Smooth muscle cell (in vitro differentiated cells): ENCODE measurements at regions not wholly inside any gene's neighbourhood (a gene's known extent, or its start where the extent isn't known, plus 50 kb on each side); places are given as distances from the start of the nearest gene placed in this dataset.

Experiments
- DNase-seq: peaks from one replicate; lab custom pipeline; 2025; ENCODE audit not compliant: unreplicated experiment; lab: John Stamatoyannopoulos, UW
- H2AFZ ChIP-seq: fragments of 200-600 bp; sonication (generic); 2 replicates; pipeline ENCODE4 v1.6.0; 2016; ENCODE audit warnings: antibody characterized with exemption, low read depth, mild to moderate bottlenecking
- H3F3A ChIP-seq: fragments of 200-600 bp; sonication (generic); 2 replicates; pipeline ENCODE4 v1.6.0; 2017; ENCODE audit warnings: antibody characterized with exemption, low read depth
- H3K27ac ChIP-seq: fragments of 200-600 bp; sonication (generic); 2 replicates; pipeline ENCODE4 v1.5.1; 2016; ENCODE audit warnings: low read depth, mild to moderate bottlenecking
- H3K27me3 ChIP-seq: fragments of 200-600 bp; sonication (generic); 2 replicates; pipeline ENCODE4 v1.6.1; 2016; ENCODE audit warnings: low read depth, mild to moderate bottlenecking
- H3K36me3 ChIP-seq: fragments of 200-600 bp; sonication (generic); 2 replicates; pipeline ENCODE4 v1.5.1; 2016; ENCODE audit warnings: low read depth
- H3K4me1 ChIP-seq: fragments of 200-600 bp; sonication (generic); 2 replicates; pipeline ENCODE4 v1.5.1; 2016; ENCODE audit warnings: low read depth
- H3K4me2 ChIP-seq: fragments of 200-600 bp; sonication (generic); 2 replicates; pipeline ENCODE4 v1.6.0; 2016; ENCODE audit warnings: mild to moderate bottlenecking
- H3K4me3 ChIP-seq: fragments of 200-600 bp; sonication (generic); 2 replicates; pipeline ENCODE4 v1.5.1; 2016; ENCODE audit warnings: mild to moderate bottlenecking
- H3K79me2 ChIP-seq: fragments of 200-600 bp; sonication (generic); 2 replicates; pipeline ENCODE4 v1.6.0; 2016; ENCODE audit warnings: low read depth, mild to moderate bottlenecking
- H3K9ac ChIP-seq: fragments of 200-600 bp; sonication (generic); 2 replicates; pipeline ENCODE4 v1.6.0; 2016; ENCODE audit warnings: low read depth
- H3K9me3 ChIP-seq: fragments of 200-600 bp; sonication (generic); replicated peaks from 2 replicates; pipeline ENCODE4 v1.5.1; 2016; ENCODE audit warnings: low read depth
- H4K20me1 ChIP-seq: fragments of 200-600 bp; sonication (generic); 2 replicates; pipeline ENCODE4 v1.6.0; 2016; ENCODE audit warnings: low read depth
- WGBS: methylation state at CpG from one replicate; pipeline ENCODE4 v1.1.7; 2016; ENCODE audit warnings: low lambda C conversion rate; 5-methylcytosine and 5-hydroxymethylcytosine counted together
- TF ChIP-seq, protein P1 (sequence below): fragments of 200-600 bp; sonication (generic); IDR thresholded peaks from 2 replicates; pipeline ENCODE4 v1.5.1; 2017; ENCODE audit warnings: borderline replicate concordance, mild to moderate bottlenecking, antibody characterized with exemption; ENCODE audit not compliant: insufficient read depth, poor library complexity, severe bottlenecking

DNA sequence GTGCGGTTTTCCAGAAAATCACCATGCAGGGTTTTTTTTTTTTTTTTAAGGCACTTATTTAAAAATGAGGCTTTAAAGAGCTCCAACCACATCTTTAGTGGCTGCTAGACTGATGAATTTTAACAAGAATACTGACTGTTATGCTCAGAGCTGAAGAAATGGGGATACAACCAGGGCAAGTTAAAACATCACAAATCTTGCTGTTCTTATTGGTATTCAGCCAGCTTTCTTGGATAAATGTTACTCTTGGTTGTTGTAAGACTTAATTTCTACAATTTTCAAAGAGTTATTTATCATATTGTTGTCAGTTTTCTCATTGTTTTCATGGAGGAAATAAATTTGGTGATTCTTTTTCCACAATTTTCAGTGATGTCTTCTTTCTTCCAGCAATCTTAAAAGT, 352.8 kb upstream of the FAM174A start:
- Histone ChIP-seq H2AFZ (no peak overlapping the region), H3K4me1 (peaks cover 5% of the 10 kb centered on the region), H4K20me1 (no peaks in the 10 kb centered on the region), H3K27me3 (no peaks in the 10 kb centered on the region), H3K9ac (no peak overlapping the region), H3K9me3 (no peaks in the 10 kb centered on the region), H3K36me3 (no peaks in the 10 kb centered on the region), H3F3A (no peaks in the 10 kb centered on the region), H3K27ac (no peak overlapping the region), H3K79me2 (no peaks in the 10 kb centered on the region), H3K4me3 (no peak overlapping the region), H3K4me2 (no peak overlapping the region)
- TF ChIP-seq, protein P1, sequence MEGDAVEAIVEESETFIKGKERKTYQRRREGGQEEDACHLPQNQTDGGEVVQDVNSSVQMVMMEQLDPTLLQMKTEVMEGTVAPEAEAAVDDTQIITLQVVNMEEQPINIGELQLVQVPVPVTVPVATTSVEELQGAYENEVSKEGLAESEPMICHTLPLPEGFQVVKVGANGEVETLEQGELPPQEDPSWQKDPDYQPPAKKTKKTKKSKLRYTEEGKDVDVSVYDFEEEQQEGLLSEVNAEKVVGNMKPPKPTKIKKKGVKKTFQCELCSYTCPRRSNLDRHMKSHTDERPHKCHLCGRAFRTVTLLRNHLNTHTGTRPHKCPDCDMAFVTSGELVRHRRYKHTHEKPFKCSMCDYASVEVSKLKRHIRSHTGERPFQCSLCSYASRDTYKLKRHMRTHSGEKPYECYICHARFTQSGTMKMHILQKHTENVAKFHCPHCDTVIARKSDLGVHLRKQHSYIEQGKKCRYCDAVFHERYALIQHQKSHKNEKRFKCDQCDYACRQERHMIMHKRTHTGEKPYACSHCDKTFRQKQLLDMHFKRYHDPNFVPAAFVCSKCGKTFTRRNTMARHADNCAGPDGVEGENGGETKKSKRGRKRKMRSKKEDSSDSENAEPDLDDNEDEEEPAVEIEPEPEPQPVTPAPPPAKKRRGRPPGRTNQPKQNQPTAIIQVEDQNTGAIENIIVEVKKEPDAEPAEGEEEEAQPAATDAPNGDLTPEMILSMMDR = no peak
- WGBS = 89% methylated on average over 1 of the region's 1 CpG
- DNase-seq = no peak

DNA sequence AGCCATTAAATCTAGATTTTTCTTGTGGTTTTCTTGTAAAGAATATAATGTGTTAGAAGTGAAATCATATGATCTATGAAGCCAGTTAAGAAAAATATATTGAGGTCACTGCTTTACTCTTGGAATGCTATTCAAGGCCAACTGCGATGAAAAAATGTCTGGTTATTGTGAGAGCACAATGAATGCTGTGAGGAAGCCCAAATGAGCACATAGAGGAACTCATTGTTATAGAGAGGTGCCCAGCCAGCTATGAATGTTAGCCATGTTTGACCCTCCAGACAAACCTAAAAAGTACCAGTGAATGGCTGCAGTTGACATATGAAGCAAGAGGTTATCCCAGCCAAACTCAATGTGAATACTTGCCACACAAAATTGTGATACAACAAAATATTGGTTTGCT, 359.8 kb upstream of the FAM174A start:
- TF ChIP-seq, protein P1 = no peak
- Histone ChIP-seq H3K4me3 (no peak overlapping the region), H3K79me2 (no peaks in the 10 kb centered on the region), H3K9me3 (no peaks in the 10 kb centered on the region), H2AFZ (no peak overlapping the region), H3K27me3 (no peaks in the 10 kb centered on the region), H3K4me2 (no peak overlapping the region), H3F3A (no peaks in the 10 kb centered on the region), H3K27ac (no peak overlapping the region), H4K20me1 (no peaks in the 10 kb centered on the region), H3K9ac (no peak overlapping the region), H3K36me3 (no peaks in the 10 kb centered on the region), H3K4me1 (no peaks in the 10 kb centered on the region)
- no peak for DNase-seq
- 89% methylated on average over 1 of the region's 1 CpG for WGBS

DNA sequence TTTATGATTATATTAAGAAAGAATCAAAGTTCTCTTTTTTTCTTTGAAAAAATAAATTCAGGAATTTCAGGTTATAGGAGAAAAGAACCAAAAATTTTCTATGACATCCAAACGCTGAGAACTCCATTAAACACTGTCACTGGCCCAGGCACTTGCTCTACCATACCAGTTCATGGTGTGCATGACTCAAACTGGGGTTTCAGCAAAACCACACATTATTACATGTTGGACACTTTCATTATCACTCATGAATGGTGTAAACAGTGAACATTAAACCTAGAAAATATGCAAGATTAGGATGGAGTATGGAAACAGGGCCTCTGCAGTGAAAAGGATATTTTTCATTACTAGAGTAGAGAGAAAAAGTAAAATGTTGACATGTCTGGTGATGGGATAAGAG, 369.9 kb upstream of the FAM174A start:
- Histone ChIP-seq H3K9ac (no peak overlapping the region), H3K79me2 (no peaks in the 10 kb centered on the region), H3K4me2 (no peak overlapping the region), H3F3A (no peaks in the 10 kb centered on the region), H3K27me3 (no peaks in the 10 kb centered on the region), H3K36me3 (no peaks in the 10 kb centered on the region), H3K9me3 (no peaks in the 10 kb centered on the region), H2AFZ (no peak overlapping the region), H3K27ac (no peak overlapping the region), H3K4me1 (no peaks in the 10 kb centered on the region), H4K20me1 (no peaks in the 10 kb centered on the region), H3K4me3 (no peak overlapping the region)
- no peak for DNase-seq
- 85% methylated on average over 1 of the region's 1 CpG for WGBS
- TF ChIP-seq, protein P1 = no peak

DNA sequence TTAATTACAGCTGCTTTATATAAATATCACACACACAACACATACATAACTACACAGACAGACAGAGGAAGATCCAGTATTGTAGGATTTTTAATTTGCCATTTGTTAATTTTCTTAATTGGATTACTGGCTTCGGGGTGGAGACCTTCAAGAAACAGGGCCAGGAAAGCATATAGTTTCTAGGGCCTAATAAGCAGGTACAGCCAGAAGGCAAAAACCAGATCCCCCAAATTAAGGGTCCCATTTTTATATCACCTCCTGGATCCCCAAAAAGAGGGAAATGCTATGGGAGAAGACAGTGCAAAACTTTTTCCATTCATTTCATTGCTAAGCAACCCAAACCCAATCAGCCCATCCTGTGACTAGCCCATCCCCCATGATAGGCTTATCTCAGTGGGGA, 373.3 kb upstream of the FAM174A start:
- no peaks in the 10 kb centered on the region for H3F3A ChIP-seq
- no peaks in the 10 kb centered on the region for H3K36me3 ChIP-seq
- H3K4me2 ChIP-seq = no peak overlapping the region
- H3K9ac ChIP-seq = no peak overlapping the region
- 93% methylated on average over 1 of the region's 1 CpG for WGBS
- H3K27me3 ChIP-seq = no peaks in the 10 kb centered on the region
- no peak overlapping the region for H3K4me3 ChIP-seq
- no peak for DNase-seq
- no peak overlapping the region for H2AFZ ChIP-seq
- H3K4me1 ChIP-seq = no peaks in the 10 kb centered on the region
- TF ChIP-seq, protein P1 = no peak
- H3K79me2 ChIP-seq = no peaks in the 10 kb centered on the region
- H4K20me1 ChIP-seq = no peaks in the 10 kb centered on the region
- no peaks in the 10 kb centered on the region for H3K9me3 ChIP-seq
- no peak overlapping the region for H3K27ac ChIP-seq
